Colonic mucosa (tissue), 4 donors: ENCODE measurements at regions not wholly inside any gene's neighbourhood (a gene's known extent, or its start where the extent isn't known, plus 50 kb on each side); places are given as distances from the start of the nearest gene placed in this dataset.

Experiments used
- DNase-seq: peaks from one replicate; pipeline ENCODE4 v3.0.0-alpha.2; 2020
- H3K27ac ChIP-seq: fragments of 200-600 bp; one replicate; pipeline ENCODE4 v1.8.0; 2021
- H3K27me3 ChIP-seq: fragments of 200-600 bp; one replicate; pipeline ENCODE4 v1.8.0; 2021
- H3K36me3 ChIP-seq: fragments of 200-600 bp; one replicate; pipeline ENCODE4 v1.8.0; 2021
- H3K4me1 ChIP-seq: fragments of 200-600 bp; one replicate; pipeline ENCODE4 v1.8.0; 2021; ENCODE audit warnings: mild to moderate bottlenecking
- H3K4me3 ChIP-seq: fragments of 200-600 bp; one replicate; pipeline ENCODE4 v1.8.0; 2021
- H3K9ac ChIP-seq, 2 donors: one replicate each; pipeline ENCODE4 v1.7.0; 2013; ENCODE audit warnings: control low read depth in 2 of 2, low read depth in 2 of 2, low read length in 2 of 2
- H3K9me3 ChIP-seq: fragments of 200-600 bp; one replicate; pipeline ENCODE4 v1.8.0; 2021
- CTCF ChIP-seq: fragments of 200-600 bp; IDR thresholded peaks from one replicate; pipeline ENCODE4 v1.8.0; 2022; ENCODE audit warnings: antibody characterized with exemption, mild to moderate bottlenecking
- intact Hi-C: fragments of 100-400 bp; cut with DNase I; formaldehyde crosslinking; loops from one replicate; pipeline ENCODE4 v1.14.1; 2022
- donor health status: healthy.
- donor health status: DM: no; HTN: no; CAD: no.
- donor health status: DM: no; HTN: no; CAD: no.

GRCh38 chr5:159452480-159453167, 122.3 kb upstream of the IL12B start:
- no peaks in the 10 kb centered on the region for H3K36me3 ChIP-seq
- no peaks in the 10 kb centered on the region for H3K4me1 ChIP-seq
- no peak overlapping the region for H3K4me3 ChIP-seq
- DNase-seq, result no peak
- no peaks in the 10 kb centered on the region for H3K9me3 ChIP-seq
- intact Hi-C loops, result no loop called here
- no peak overlapping the region for H3K9ac ChIP-seq
- H3K27ac ChIP-seq, result no peak overlapping the region
- TF ChIP-seq CTCF, result no peak
- H3K27me3 ChIP-seq, result no peaks in the 10 kb centered on the region

- intact Hi-C loops, result no loop called here
- no peaks in the 10 kb centered on the region for H3K36me3 ChIP-seq
- H3K9ac ChIP-seq, result no peak overlapping the region
- no peak overlapping the region for H3K4me3 ChIP-seq
- no peaks in the 10 kb centered on the region for H3K27me3 ChIP-seq
- DNase-seq, result no peak
- no peak for TF ChIP-seq CTCF
- H3K9me3 ChIP-seq, result no peaks in the 10 kb centered on the region
- no peak overlapping the region for H3K27ac ChIP-seq
- no peaks in the 10 kb centered on the region for H3K4me1 ChIP-seq
Measured at GRCh38 chr5:159453209-159453608, 122.9 kb upstream of the IL12B start.

- Histone ChIP-seq H3K9me3 (no peaks in the 10 kb centered on the region), H3K27me3 (no peaks in the 10 kb centered on the region), H3K9ac (no peak overlapping the region), H3K27ac (no peak overlapping the region), H3K4me3 (no peak overlapping the region), H3K4me1 (no peaks in the 10 kb centered on the region), H3K36me3 (no peaks in the 10 kb centered on the region)
- no peak for DNase-seq
- intact Hi-C loops, result no loop called here
- TF ChIP-seq CTCF, result no peak
Measured at GRCh38 chr5:159456261-159456660, 126.0 kb upstream of the IL12B start.

- intact Hi-C loops, result no loop called here
- no peak overlapping the region for H3K9ac ChIP-seq
- no peaks in the 10 kb centered on the region for H3K4me1 ChIP-seq
- no peak overlapping the region for H3K27ac ChIP-seq
- no peak for TF ChIP-seq CTCF
- H3K4me3 ChIP-seq, result no peak overlapping the region
- H3K36me3 ChIP-seq, result no peaks in the 10 kb centered on the region
- no peaks in the 10 kb centered on the region for H3K9me3 ChIP-seq
- H3K27me3 ChIP-seq, result no peaks in the 10 kb centered on the region
- no peak for DNase-seq
Measured at GRCh38 chr5:159456722-159457465, 126.6 kb upstream of the IL12B start.

GRCh38 chr5:159458217-159458711, 128.0 kb upstream of the IL12B start:
- Histone ChIP-seq H3K9ac (no peak overlapping the region), H3K27me3 (no peaks in the 10 kb centered on the region), H3K4me3 (no peak overlapping the region), H3K9me3 (no peaks in the 10 kb centered on the region), H3K36me3 (no peaks in the 10 kb centered on the region), H3K4me1 (no peaks in the 10 kb centered on the region), H3K27ac (no peak overlapping the region)
- intact Hi-C loops, result no loop called here
- no peak for DNase-seq
- no peak for TF ChIP-seq CTCF
